ENCODE measurements at regions not wholly inside any gene's neighbourhood (a gene's known extent, or its start where the extent isn't known, plus 50 kb on each side); places are given as distances from the start of the nearest gene placed in this dataset.

DNA sequence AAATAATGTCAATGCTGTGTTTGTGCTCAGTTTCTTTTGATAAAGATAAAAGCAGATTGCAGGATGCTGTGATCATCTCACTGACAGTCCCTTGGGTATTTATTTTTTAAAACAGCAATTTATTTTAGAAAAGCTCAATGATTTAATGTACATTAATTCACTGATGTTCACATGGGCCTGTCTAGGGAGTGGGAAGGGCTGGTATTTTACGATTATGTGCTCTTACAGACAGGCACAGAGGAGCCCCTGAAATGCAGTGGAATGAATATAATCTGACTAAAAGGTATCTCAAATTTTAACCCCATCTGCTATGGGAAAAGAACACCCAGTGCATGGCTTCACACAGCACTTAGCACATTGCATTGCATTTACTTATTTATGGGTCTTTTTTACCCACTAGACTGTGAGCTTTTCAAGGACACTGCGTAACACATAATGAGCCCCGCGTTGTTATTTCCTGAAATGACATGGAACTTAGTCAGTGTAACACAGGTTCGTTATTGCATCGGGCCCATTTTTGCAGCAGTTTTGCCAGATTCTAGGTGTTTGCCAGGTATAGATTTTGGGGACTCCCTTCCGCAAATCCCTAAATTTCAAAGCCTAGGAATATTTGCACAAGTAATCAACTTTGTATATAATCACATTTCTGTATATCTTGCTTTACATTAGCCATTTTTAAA, 425.3 kb upstream of the FBXO33 start:
- Histone ChIP-seq H3K9me3 (no peaks in the 10 kb centered on the region), H3K36me3 (no peaks in the 10 kb centered on the region), H3K27me3 (no peaks in the 10 kb centered on the region), H3K27ac (no peak overlapping the region), H3K4me1 (no peaks in the 10 kb centered on the region), H3K4me3 (no peak overlapping the region)
- intact Hi-C loops (cut with DNase I), result no loop called here
- DNase-seq, result no peak
- WGBS, 2 donors, result 81 to 84% methylated on average over 7 of the region's 7 CpGs
- TF ChIP-seq, protein P1, sequence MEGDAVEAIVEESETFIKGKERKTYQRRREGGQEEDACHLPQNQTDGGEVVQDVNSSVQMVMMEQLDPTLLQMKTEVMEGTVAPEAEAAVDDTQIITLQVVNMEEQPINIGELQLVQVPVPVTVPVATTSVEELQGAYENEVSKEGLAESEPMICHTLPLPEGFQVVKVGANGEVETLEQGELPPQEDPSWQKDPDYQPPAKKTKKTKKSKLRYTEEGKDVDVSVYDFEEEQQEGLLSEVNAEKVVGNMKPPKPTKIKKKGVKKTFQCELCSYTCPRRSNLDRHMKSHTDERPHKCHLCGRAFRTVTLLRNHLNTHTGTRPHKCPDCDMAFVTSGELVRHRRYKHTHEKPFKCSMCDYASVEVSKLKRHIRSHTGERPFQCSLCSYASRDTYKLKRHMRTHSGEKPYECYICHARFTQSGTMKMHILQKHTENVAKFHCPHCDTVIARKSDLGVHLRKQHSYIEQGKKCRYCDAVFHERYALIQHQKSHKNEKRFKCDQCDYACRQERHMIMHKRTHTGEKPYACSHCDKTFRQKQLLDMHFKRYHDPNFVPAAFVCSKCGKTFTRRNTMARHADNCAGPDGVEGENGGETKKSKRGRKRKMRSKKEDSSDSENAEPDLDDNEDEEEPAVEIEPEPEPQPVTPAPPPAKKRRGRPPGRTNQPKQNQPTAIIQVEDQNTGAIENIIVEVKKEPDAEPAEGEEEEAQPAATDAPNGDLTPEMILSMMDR (IDR thresholded peaks at IDR 0.05), result no peak
- TF ChIP-seq POLR2A (IDR thresholded peaks at IDR 0.05), result no peak

DNA sequence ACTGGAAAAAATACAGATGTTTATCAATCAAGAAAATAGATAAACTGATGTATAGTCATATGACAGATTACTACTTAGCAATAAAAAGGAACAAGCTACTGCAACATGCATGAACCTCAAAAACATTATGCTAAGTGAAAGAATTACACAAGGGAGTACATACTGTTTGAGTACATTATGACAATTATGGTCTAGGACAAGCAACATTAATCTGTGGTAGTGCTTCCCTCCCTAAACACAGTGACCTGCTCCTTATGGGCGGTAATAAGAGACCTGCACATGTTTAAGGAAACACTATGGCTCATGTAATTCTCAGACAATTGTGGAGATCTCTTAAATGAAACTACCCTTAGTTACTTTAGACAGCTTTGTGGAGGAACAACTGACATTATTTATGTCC, 421.2 kb upstream of the FBXO33 start:
- H3K4me1 ChIP-seq, result no peaks in the 10 kb centered on the region
- no peak overlapping the region for H3K27ac ChIP-seq
- H3K9me3 ChIP-seq, result no peaks in the 10 kb centered on the region
- H3K27me3 ChIP-seq, result no peaks in the 10 kb centered on the region
- H3K36me3 ChIP-seq, result no peaks in the 10 kb centered on the region
- WGBS, 2 donors, result 72 to 81% methylated on average over 1 of the region's 1 CpG
- TF ChIP-seq POLR2A (IDR thresholded peaks at IDR 0.05), result no peak
- TF ChIP-seq, protein P1 (IDR thresholded peaks at IDR 0.05), result no peak
- intact Hi-C loops (cut with DNase I), result no loop called here
- no peak overlapping the region for H3K4me3 ChIP-seq
- DNase-seq, result no peak

DNA sequence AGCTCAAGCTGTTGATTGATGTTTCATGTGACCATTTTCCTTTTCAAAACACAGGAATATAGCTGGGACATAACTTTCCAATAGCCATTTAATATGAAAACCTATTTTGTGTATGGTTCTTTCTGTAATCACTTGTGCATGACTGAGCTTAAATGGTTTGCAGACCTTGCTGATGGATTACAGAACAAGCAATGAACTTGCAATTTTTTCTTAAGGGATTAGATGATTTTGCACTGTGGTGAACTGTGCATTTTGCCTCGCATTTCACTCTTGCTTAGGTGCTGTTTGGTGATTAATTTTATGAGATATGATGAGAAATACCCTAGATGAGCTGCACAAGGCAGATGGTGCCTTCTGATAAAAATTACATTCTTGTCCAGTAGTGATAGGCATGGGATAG, 419.0 kb upstream of the FBXO33 start:
- no peaks in the 10 kb centered on the region for H3K9me3 ChIP-seq
- WGBS, 2 donors, result 13 to 19% methylated on average over 1 of the region's 1 CpG
- no peak overlapping the region for H3K4me3 ChIP-seq
- H3K4me1 ChIP-seq, result no peaks in the 10 kb centered on the region
- TF ChIP-seq, protein P1 (IDR thresholded peaks at IDR 0.05), result no peak
- TF ChIP-seq POLR2A (IDR thresholded peaks at IDR 0.05), result no peak
- no peaks in the 10 kb centered on the region for H3K36me3 ChIP-seq
- no peak overlapping the region for H3K27ac ChIP-seq
- H3K27me3 ChIP-seq, result no peaks in the 10 kb centered on the region
- DNase-seq, result no peak
- intact Hi-C loops (cut with DNase I), result no loop called here

DNA sequence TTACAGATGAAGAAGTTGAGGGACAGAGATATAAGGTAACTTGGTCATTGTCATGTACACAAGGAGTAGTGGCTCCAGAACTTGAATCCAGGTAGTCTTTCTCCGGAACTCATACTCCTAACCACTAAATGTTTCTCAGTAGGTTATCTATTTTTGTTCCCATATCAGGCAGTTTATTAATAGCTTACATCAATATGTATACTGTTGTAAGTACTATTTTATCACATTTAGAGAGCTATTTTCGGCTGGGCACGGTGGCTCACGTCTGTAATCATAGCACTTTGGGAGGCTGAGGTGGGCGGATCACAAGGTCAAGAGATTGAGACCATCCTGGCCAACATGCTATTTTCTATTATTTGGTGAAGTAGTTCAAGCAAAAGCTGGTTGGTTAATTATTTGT, 415.6 kb upstream of the FBXO33 start:
- intact Hi-C loops (cut with DNase I), result no loop called here
- H3K27me3 ChIP-seq, result no peaks in the 10 kb centered on the region
- no peak overlapping the region for H3K4me3 ChIP-seq
- WGBS, 2 donors, result 91 to 98% methylated on average over 2 to 4 of the region's 5 CpGs
- no peaks in the 10 kb centered on the region for H3K36me3 ChIP-seq
- TF ChIP-seq, protein P1 (IDR thresholded peaks at IDR 0.05), result no peak
- no peak for TF ChIP-seq POLR2A (IDR thresholded peaks at IDR 0.05)
- DNase-seq, result no peak
- no peaks in the 10 kb centered on the region for H3K9me3 ChIP-seq
- H3K4me1 ChIP-seq, result no peaks in the 10 kb centered on the region
- no peak overlapping the region for H3K27ac ChIP-seq

DNA sequence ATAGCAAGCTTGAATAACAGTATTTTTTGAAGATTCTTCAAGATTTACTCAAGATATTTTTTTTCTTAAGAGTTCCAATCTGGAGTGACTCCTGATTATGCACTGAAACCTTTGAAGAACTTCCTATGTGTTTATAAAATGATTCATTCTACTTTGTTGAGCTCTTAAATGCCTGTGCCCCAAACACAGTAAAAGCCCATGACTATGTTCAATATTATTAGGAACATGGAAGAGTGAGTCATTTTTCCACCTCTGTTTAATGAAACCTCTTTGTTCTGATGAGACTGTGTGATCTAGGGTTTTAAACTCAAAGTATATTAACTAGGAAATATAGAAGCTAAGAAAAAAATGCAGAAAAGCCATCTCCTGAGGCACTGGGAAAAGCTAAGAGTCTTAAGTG, 415.0 kb upstream of the FBXO33 start:
- TF ChIP-seq, protein P1 (IDR thresholded peaks at IDR 0.05), result no peak
- no peak for TF ChIP-seq POLR2A (IDR thresholded peaks at IDR 0.05)
- Histone ChIP-seq H3K4me1 (no peaks in the 10 kb centered on the region), H3K9me3 (no peaks in the 10 kb centered on the region), H3K36me3 (no peaks in the 10 kb centered on the region), H3K27me3 (no peaks in the 10 kb centered on the region), H3K4me3 (no peak overlapping the region), H3K27ac (no peak overlapping the region)
- intact Hi-C loops (cut with DNase I), result no loop called here
- no peak for DNase-seq
